Stimulated activated naive CD8-positive, alpha-beta T cell treated with anti-CD3 and anti-CD28 coated beads, Interleukin-15, amount 100 ng/mL, for 72 hours (primary cell): ENCODE measurements at regions not wholly inside any gene's neighbourhood (a gene's known extent, or its start where the extent isn't known, plus 50 kb on each side); places are given as distances from the start of the nearest gene placed in this dataset.

Experiments
- ATAC-seq: fragments of 150-1000 bp; cut with Tn5 transposase; 2 replicates; pipeline ENCODE4 v1.10.0; 2021; ENCODE audit warnings: mild to moderate bottlenecking, moderate library complexity
- DNase-seq, 2 donors: peaks; one replicate each; pipeline ENCODE4 v3.0.0; 2021 to 2022
- H3K27ac Mint-ChIP-seq, 2 donors: one replicate each; pipeline ENCODE4 v1.8.0; 2022; ENCODE audit warnings: mild to moderate bottlenecking in 2 of 2, mixed read lengths in 2 of 2, moderate library complexity in 2 of 2
- H3K27me3 Mint-ChIP-seq: one replicate; pipeline ENCODE4 v1.8.0; 2022; ENCODE audit warnings: mixed read lengths
- H3K4me1 Mint-ChIP-seq: one replicate; pipeline ENCODE4 v1.8.0; 2022; ENCODE audit warnings: mild to moderate bottlenecking, mixed read lengths
- H3K4me3 Mint-ChIP-seq, 2 donors: one replicate each; pipeline ENCODE4 v1.8.0; 2022; ENCODE audit warnings: mild to moderate bottlenecking in 2 of 2, mixed read lengths in 2 of 2, moderate library complexity in 1 of 2
- H3K9me3 Mint-ChIP-seq, 2 donors: one replicate each; pipeline ENCODE4 v1.8.0; 2022; ENCODE audit warnings: mixed read lengths in 2 of 2

GRCh38 chr18:73099759-73100158, 232.0 kb upstream of the NETO1 start:
- H3K27me3 Mint-ChIP-seq: no peaks in the 10 kb centered on the region
- no peak for ATAC-seq
- H3K4me3 Mint-ChIP-seq: no peak overlapping the region
- H3K4me1 Mint-ChIP-seq: no peaks in the 10 kb centered on the region
- no peak overlapping the region for H3K27ac Mint-ChIP-seq
- no peak for DNase-seq
- H3K9me3 Mint-ChIP-seq: no peaks in the 10 kb centered on the region

GRCh38 chr18:73093687-73094250, 226.0 kb upstream of the NETO1 start:
- ATAC-seq (no peak), DNase-seq (no peak)
- H3K4me3 Mint-ChIP-seq: no peak overlapping the region
- H3K9me3 Mint-ChIP-seq: peaks cover 10 to 16% of the 10 kb centered on the region in 2 donors
- H3K27me3 Mint-ChIP-seq: no peaks in the 10 kb centered on the region
- H3K4me1 Mint-ChIP-seq: no peaks in the 10 kb centered on the region
- no peak overlapping the region for H3K27ac Mint-ChIP-seq

- H3K9me3 Mint-ChIP-seq: peaks cover 10 to 16% of the 10 kb centered on the region in 2 donors
- H3K4me3 Mint-ChIP-seq: no peak overlapping the region
- H3K4me1 Mint-ChIP-seq: no peaks in the 10 kb centered on the region
- ATAC-seq (no peak), DNase-seq (no peak)
- no peak overlapping the region for H3K27ac Mint-ChIP-seq
- H3K27me3 Mint-ChIP-seq: no peaks in the 10 kb centered on the region
Observed at GRCh38 chr18:73088445-73088844, 220.7 kb upstream of the NETO1 start.

- no peak overlapping the region for H3K4me3 Mint-ChIP-seq
Observed at GRCh38 chr18:73087282-73087977, 219.6 kb upstream of the NETO1 start.

GRCh38 chr18:73079920-73080319, 212.1 kb upstream of the NETO1 start:
- Mint-ChIP-seq H3K4me3 (no peak overlapping the region), H3K9me3 (peaks cover 0 to 8% of the 10 kb centered on the region in 2 donors), H3K27me3 (no peaks in the 10 kb centered on the region), H3K4me1 (no peaks in the 10 kb centered on the region), H3K27ac (no peak overlapping the region)
- ATAC-seq: no peak
- DNase-seq: no peak

More at GRCh38 chr18:73087282-73087977, 219.6 kb upstream of the NETO1 start:
- no peak for ATAC-seq
- no peak for DNase-seq
- H3K27me3 Mint-ChIP-seq: no peaks in the 10 kb centered on the region
- peaks cover 10 to 16% of the 10 kb centered on the region in 2 donors for H3K9me3 Mint-ChIP-seq
- no peak overlapping the region for H3K27ac Mint-ChIP-seq
- no peaks in the 10 kb centered on the region for H3K4me1 Mint-ChIP-seq

GRCh38 chr18:73060666-73061288, 193.0 kb upstream of the NETO1 start:
- no peak for ATAC-seq
- Mint-ChIP-seq H3K27ac (no peak overlapping the region), H3K27me3 (no peaks in the 10 kb centered on the region), H3K4me1 (no peaks in the 10 kb centered on the region), H3K4me3 (no peak overlapping the region), H3K9me3 (peaks cover 0 to 5% of the 10 kb centered on the region in 2 donors)
- no peak for DNase-seq

GRCh38 chr18:73059280-73059679, 191.5 kb upstream of the NETO1 start:
- H3K27me3 Mint-ChIP-seq: no peaks in the 10 kb centered on the region
- DNase-seq (no peak), ATAC-seq (no peak)
- H3K4me3 Mint-ChIP-seq: no peak overlapping the region
- H3K27ac Mint-ChIP-seq: no peak overlapping the region
- H3K4me1 Mint-ChIP-seq: no peaks in the 10 kb centered on the region
- H3K9me3 Mint-ChIP-seq: peaks cover 0 to 5% of the 10 kb centered on the region in 2 donors

GRCh38 chr18:73047688-73048087, 179.9 kb upstream of the NETO1 start:
- Mint-ChIP-seq H3K9me3 (peaks cover 7 to 15% of the 10 kb centered on the region in 2 donors), H3K27ac (no peak overlapping the region), H3K27me3 (no peaks in the 10 kb centered on the region), H3K4me1 (no peaks in the 10 kb centered on the region), H3K4me3 (no peak overlapping the region)
- ATAC-seq (no peak), DNase-seq (no peak)

GRCh38 chr18:73045037-73045436, 177.2 kb upstream of the NETO1 start:
- Mint-ChIP-seq H3K9me3 (peaks cover under 1 to 11% of the 10 kb centered on the region in 2 donors), H3K27ac (no peak overlapping the region), H3K27me3 (no peaks in the 10 kb centered on the region), H3K4me1 (no peaks in the 10 kb centered on the region), H3K4me3 (no peak overlapping the region)
- DNase-seq (no peak), ATAC-seq (no peak)

- H3K27me3 Mint-ChIP-seq: no peaks in the 10 kb centered on the region
- no peak for DNase-seq
Observed at GRCh38 chr18:73043611-73044010, 175.8 kb upstream of the NETO1 start.

GRCh38 chr18:73043211-73043610, 175.4 kb upstream of the NETO1 start:
- Mint-ChIP-seq H3K9me3 (peaks cover 11 to 12% of the 10 kb centered on the region in 2 donors), H3K27me3 (no peaks in the 10 kb centered on the region)
- DNase-seq: no peak

More at GRCh38 chr18:73043611-73044010, 175.8 kb upstream of the NETO1 start:
- H3K4me1 Mint-ChIP-seq: no peaks in the 10 kb centered on the region
- no peak overlapping the region for H3K4me3 Mint-ChIP-seq
- H3K27ac Mint-ChIP-seq: no peak overlapping the region
- no peak for ATAC-seq
- H3K9me3 Mint-ChIP-seq: peaks cover 11 to 12% of the 10 kb centered on the region in 2 donors

GRCh38 chr18:73040247-73040646, 172.5 kb upstream of the NETO1 start:
- H3K4me1 Mint-ChIP-seq: no peaks in the 10 kb centered on the region
- no peak for DNase-seq
- no peak overlapping the region for H3K4me3 Mint-ChIP-seq
- no peak for ATAC-seq
- H3K27ac Mint-ChIP-seq: no peak overlapping the region
- H3K9me3 Mint-ChIP-seq: peaks cover 4 to 12% of the 10 kb centered on the region in 2 donors
- H3K27me3 Mint-ChIP-seq: no peaks in the 10 kb centered on the region

More at GRCh38 chr18:73043211-73043610, 175.4 kb upstream of the NETO1 start:
- Mint-ChIP-seq H3K4me3 (no peak overlapping the region), H3K27ac (no peak overlapping the region), H3K4me1 (no peaks in the 10 kb centered on the region)
- no peak for ATAC-seq

- Mint-ChIP-seq H3K27me3 (no peaks in the 10 kb centered on the region), H3K4me1 (no peaks in the 10 kb centered on the region), H3K27ac (no peak overlapping the region), H3K9me3 (peaks cover 5 to 12% of the 10 kb centered on the region in 2 donors), H3K4me3 (no peak overlapping the region)
- DNase-seq (no peak), ATAC-seq (no peak)
Observed at GRCh38 chr18:73038336-73038735, 170.5 kb upstream of the NETO1 start.

GRCh38 chr18:73023975-73024374, 156.2 kb upstream of the NETO1 start:
- Mint-ChIP-seq H3K9me3 (peaks cover 0 to 7% of the 10 kb centered on the region in 2 donors), H3K4me1 (no peaks in the 10 kb centered on the region), H3K4me3 (no peak overlapping the region), H3K27me3 (no peaks in the 10 kb centered on the region), H3K27ac (no peak overlapping the region)
- DNase-seq (no peak), ATAC-seq (no peak)

GRCh38 chr18:73009691-73010090, 141.9 kb upstream of the NETO1 start:
- ATAC-seq: no peak
- no peak overlapping the region for H3K4me3 Mint-ChIP-seq
- no peaks in the 10 kb centered on the region for H3K27me3 Mint-ChIP-seq
- H3K9me3 Mint-ChIP-seq: peaks cover 0 to 4% of the 10 kb centered on the region in 2 donors
- no peak for DNase-seq
- no peaks in the 10 kb centered on the region for H3K4me1 Mint-ChIP-seq
- no peak overlapping the region for H3K27ac Mint-ChIP-seq

- H3K9me3 Mint-ChIP-seq: peaks cover 0 to 4% of the 10 kb centered on the region in 2 donors
- H3K27me3 Mint-ChIP-seq: no peaks in the 10 kb centered on the region
- H3K27ac Mint-ChIP-seq: no peak overlapping the region
- no peaks in the 10 kb centered on the region for H3K4me1 Mint-ChIP-seq
- ATAC-seq: no peak
- DNase-seq: no peak
- no peak overlapping the region for H3K4me3 Mint-ChIP-seq
Observed at GRCh38 chr18:73007915-73008308, 140.1 kb upstream of the NETO1 start.
